Kidney (tissue), 13 donors: ENCODE measurements at regions not wholly inside any gene's neighbourhood (a gene's known extent, or its start where the extent isn't known, plus 50 kb on each side); places are given as distances from the start of the nearest gene placed in this dataset.

Experiments
- DNase-seq, 5 donors: peaks; one replicate each; pipeline ENCODE4 v3.0.0-alpha.2; 2013 to 2020
- FAIRE-seq: peaks from 2 replicates; lab custom pipeline; 2012; peaks lifted over from hg19 to GRCh38; lab: Jason Lieb, UNC
- H3K27ac ChIP-seq, 2 donors: one replicate each; pipeline ENCODE4 v1.7.0; 2013; ENCODE audit warnings: low read depth in 2 of 2, low read length in 2 of 2, inconsistent platforms in 1 of 2
- H3K27me3 ChIP-seq: one replicate; pipeline ENCODE4 v1.7.1; 2013; ENCODE audit warnings: low read length, inconsistent platforms; ENCODE audit not compliant: control insufficient read depth, insufficient read depth
- H3K36me3 ChIP-seq, 3 donors: one replicate each; pipeline versions ENCODE4 v1.7.0 to v1.7.1; 2013; ENCODE audit warnings: low read length in 3 of 3, control low read depth in 1 of 3, inconsistent platforms in 1 of 3; ENCODE audit not compliant: insufficient read depth in 3 of 3, control insufficient read depth in 2 of 3
- H3K4me1 ChIP-seq, 3 donors: one replicate each; pipeline versions ENCODE4 v1.7.0 to v1.7.1; 2013; ENCODE audit warnings: low read length in 3 of 3, inconsistent platforms in 1 of 3, low read depth in 1 of 3; ENCODE audit not compliant: control insufficient read depth in 2 of 3, insufficient read depth in 2 of 3
- H3K4me3 ChIP-seq, 3 donors: one replicate each; pipeline versions ENCODE4 v1.7.0 to v1.8.1; 2013; ENCODE audit warnings: low read length in 3 of 3, control low read depth in 1 of 3, inconsistent platforms in 1 of 3
- H3K9ac ChIP-seq, 3 donors: one replicate each; pipeline versions ENCODE4 v1.7.0 to v1.7.1; 2013; ENCODE audit warnings: low read length in 3 of 3, control low read depth in 1 of 3, inconsistent platforms in 1 of 3
- H3K9me3 ChIP-seq, 3 donors: one replicate each; pipeline versions ENCODE4 v1.7.0 to v1.7.1; 2013; ENCODE audit warnings: low read length in 3 of 3, control low read depth in 1 of 3, inconsistent platforms in 1 of 3; ENCODE audit not compliant: control insufficient read depth in 2 of 3, insufficient read depth in 1 of 3
- CTCF ChIP-seq: IDR thresholded peaks from 3 replicates; pipeline ENCODE4 v1.5.1; 2012; ENCODE audit warnings: mild to moderate bottlenecking, moderate library complexity, borderline replicate concordance; ENCODE audit not compliant: insufficient read depth; ENCODE audit errors: extremely low read depth
- intact Hi-C: fragments of 100-400 bp; cut with DNase I; formaldehyde crosslinking; loops from one replicate; pipeline ENCODE4 v1.11.1; 2022
- donor health status: control.
- donor health status: control.
- donor health status: control.
- donor health status: control.
- donor health status: control.
- donor health status: DM: yes; HTN: yes; CAD: no.
- donor health status: Normal renal cell carcinoma (clear cell type).

GRCh38 chr15:97146929-97147870, 813.3 kb upstream of the ARRDC4 start:
- intact Hi-C loops = no loop called here
- H3K27me3 ChIP-seq = no peaks in the 10 kb centered on the region
- no peak for FAIRE-seq
- H3K9me3 ChIP-seq = no peaks in the 10 kb centered on the region
- H3K9ac ChIP-seq = no peak overlapping the region
- DNase-seq = no peak
- H3K27ac ChIP-seq = no peak overlapping the region
- H3K4me1 ChIP-seq = no peaks in the 10 kb centered on the region
- no peak overlapping the region for H3K4me3 ChIP-seq
- TF ChIP-seq CTCF = no peak
- no peaks in the 10 kb centered on the region for H3K36me3 ChIP-seq

- TF ChIP-seq CTCF = no peak
- intact Hi-C loops = no loop called here
- no peak overlapping the region for H3K9ac ChIP-seq
- H3K27ac ChIP-seq = no peak overlapping the region
- FAIRE-seq = no peak
- no peak for DNase-seq
- H3K36me3 ChIP-seq = no peaks in the 10 kb centered on the region
- H3K27me3 ChIP-seq = no peaks in the 10 kb centered on the region
- no peaks in the 10 kb centered on the region for H3K4me1 ChIP-seq
- H3K9me3 ChIP-seq = no peaks in the 10 kb centered on the region
- no peak overlapping the region for H3K4me3 ChIP-seq
Measured at GRCh38 chr15:97153356-97153965, 807.0 kb upstream of the ARRDC4 start.

- FAIRE-seq = no peak
- no peaks in the 10 kb centered on the region for H3K27me3 ChIP-seq
- H3K9ac ChIP-seq = no peak overlapping the region
- no peaks in the 10 kb centered on the region for H3K36me3 ChIP-seq
- TF ChIP-seq CTCF = no peak
- intact Hi-C loops = no loop called here
- H3K27ac ChIP-seq = no peak overlapping the region
- H3K4me3 ChIP-seq = no peak overlapping the region
- no peaks in the 10 kb centered on the region for H3K4me1 ChIP-seq
- no peak for DNase-seq
- no peaks in the 10 kb centered on the region for H3K9me3 ChIP-seq
Measured at GRCh38 chr15:97156739-97157265, 803.7 kb upstream of the ARRDC4 start.
